HG03354 (cell line): ENCODE measurements at regions not wholly inside any gene's neighbourhood (a gene's known extent, or its start where the extent isn't known, plus 50 kb on each side); places are given as distances from the start of the nearest gene placed in this dataset.

ENCODE experiments used
- ATAC-seq: cut with Tn5 transposase; IDR thresholded peaks from one replicate; pipeline ENCODE4 v1.9.1; 2021; ENCODE audit warnings: mild to moderate bottlenecking; ENCODE audit not compliant: unreplicated experiment, poor library complexity, severe bottlenecking

DNA sequence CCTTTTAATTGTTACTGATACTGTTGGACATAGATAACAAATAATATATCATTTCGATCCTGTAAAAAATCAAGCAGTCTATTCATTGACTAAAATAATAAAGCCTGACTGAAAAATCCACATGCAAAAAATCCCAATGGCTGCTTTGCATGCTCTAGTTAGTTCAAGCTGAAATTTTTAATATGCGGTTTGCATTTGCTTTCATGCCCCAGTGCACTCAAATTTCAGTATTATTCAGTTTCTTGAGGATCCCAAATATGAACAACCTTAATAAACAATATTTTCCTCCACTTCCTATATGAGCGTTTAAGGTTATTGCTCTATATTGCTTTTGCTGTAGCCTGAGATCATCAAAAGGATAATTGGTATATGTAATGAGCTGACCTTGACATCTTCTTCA lies 75.1 kb upstream of the DPH5 start:
- ATAC-seq, result peak; percentile 43

DNA sequence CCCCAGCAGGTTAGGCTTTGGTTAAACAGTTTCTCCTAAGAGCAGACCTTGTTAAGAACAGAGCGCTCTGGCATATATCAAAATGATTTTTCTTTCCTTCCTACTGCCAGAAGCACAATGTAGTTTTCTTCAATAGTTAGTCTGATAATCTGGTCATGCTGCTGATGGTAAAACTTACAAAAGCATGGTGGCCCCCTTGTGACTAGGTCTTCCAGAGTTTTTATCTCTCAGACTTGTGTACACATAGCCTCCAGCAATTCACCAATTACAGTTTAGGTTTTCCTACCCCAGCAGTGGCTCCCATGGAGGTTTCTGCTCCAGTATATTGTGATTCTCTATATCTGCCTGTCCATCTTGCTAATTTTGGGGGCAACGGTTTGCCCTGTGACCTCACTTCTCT lies 73.3 kb upstream of the DPH5 start:
- ATAC-seq, result no peak

DNA sequence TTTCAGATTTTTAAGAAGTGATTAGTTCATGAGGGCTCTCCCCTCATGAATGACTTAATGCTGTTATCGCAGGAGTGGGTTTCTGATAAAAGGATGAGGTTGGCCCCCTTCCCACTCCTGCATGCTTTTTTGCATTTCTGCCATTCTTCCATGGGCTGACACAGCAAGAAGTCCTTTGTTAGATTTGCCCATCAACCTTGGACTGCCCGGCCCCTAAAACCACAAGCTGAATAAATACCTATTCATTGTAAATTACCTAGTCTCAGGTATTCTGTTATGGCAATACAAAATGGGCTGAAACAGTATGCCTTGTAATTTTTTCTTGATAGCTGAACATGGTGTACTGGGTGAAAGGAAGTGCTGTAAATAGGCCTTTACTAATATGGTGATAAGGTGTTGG lies 72.7 kb upstream of the DPH5 start:
- ATAC-seq, result no peak

DNA sequence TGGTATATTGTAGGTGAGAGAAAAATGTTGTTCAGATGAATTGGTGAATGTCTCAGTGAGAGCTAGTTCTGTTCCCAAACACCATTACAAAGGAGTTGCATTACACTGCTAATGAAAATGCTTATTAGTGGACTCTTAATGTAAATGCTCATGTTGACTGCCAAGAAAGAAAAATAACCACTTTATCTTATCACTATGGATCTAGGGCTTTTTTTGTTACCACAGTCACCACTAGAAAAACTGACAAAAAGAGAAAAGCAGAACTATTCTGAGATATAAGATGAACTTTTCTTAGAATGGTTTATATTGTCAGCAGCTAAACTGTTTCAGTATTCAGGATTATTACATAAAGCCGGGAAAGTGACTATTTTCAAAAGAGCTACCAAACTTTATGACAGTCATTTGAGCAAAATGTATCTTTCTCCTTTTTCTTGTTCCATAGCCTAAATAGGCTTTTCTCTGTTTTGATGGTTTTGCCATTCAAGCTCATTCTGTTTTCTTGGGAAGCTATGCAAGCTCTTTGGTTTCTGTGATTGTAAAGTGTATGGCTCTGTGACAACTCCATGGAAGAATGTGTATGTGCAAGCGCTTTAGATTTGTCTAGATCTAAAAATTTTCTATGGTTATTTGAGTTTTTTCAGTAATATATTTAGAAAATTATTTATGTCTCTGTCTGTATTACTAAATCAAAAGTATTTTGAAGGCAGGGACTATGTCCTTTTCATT lies 64.2 kb upstream of the DPH5 start:
- no peak for ATAC-seq

DNA sequence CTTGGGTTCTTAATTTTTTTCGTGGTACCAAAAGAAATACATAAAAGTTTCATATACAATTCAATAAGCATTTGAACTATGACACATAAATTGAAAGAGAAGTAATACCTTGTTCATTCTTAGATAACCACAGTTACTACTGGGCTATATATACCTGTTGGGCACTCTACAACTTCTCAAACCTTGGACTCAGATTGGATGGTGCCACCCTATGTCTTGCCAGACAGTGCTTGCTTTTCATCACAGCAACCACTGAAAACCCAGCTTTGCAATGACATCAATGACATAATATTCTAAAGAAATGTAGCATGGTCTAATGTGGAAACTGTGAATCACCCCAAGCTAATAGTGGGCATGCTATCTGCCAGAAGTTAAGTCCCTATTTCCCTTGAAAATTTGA lies 62.8 kb upstream of the DPH5 start:
- no peak for ATAC-seq

DNA sequence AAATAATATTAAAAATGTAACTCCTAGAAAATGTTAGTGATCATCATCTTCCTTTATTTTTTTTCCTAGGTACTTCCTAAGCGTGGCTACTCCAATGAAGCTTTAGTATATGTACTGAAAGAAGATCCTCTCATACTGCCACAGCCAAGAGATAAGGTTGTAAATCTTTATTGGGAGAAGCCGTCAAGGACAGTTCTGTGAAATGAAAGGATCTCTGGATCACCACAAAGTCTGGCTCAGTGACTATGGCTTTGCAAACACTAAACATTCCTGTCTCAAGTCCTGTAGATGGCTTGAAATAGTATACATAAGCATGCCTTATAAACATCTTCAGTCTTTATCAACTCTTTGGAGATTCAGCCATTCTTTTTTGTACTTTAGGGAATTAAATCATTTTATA lies 61.2 kb upstream of the DPH5 start:
- no peak for ATAC-seq

DNA sequence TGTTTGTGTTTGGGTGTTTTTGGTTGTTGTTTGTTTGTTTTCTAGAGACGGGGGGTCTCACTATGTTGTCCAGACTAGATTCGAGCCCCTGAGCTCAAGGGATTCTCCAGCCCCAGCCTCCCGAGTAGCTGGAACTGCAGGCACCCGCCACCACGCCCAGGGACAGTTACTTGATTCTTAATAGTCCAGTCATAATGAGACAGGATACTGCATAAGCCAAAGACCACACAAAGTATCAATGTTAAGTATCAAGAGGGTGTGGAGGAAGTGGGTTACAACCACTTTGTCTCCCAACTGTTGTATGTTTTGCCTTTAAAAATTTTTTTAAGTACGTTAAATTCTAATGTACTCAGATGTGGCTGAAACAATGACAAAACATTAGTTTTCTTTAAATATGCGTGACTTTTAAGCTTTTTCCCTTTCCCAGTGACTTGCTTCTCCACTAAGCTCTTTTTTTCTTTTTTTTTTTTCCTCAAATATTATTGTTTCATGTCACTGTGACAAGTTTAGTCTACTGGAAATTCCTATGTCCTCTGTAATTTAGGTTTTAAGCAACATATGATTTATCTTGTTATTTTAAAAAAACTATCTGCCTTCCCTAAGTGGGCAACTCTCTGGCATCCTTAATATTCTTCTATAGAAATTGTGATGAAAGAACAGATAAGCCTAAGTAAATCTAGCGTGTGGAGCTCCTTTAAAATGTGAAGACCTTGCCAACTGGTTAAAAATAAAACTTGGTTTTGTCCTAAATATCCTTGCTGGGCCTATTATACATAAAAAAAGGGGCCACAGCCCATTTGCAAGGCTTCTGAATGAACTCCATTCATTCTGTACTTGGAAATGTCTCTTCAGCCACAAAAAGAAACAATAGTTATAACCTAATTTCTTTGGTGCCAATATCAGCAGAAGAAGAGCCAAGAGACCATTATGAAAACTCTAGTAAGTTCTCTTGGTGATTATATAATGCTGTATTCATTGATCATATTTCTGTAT lies 56.2 kb upstream of the DPH5 start:
- peak; percentile 82 for ATAC-seq

DNA sequence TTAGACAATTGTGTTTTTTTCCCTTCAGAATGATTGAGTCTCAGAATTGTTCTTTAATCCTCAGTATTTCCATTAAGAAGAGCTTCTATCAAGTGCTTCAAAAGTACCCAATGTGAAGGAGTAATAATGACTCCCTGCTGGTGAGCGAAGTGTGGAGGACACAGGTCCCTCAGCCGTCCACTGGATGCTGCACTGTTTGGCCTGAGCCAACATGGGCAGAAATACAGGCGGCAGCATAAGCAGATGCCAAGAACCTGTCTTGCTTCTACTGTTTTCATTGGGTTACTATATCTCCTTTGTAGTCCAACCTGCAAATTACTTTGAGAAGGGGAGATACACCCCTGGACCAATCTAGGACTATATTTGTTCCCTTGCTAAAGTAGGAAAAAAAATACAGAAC lies 55.3 kb upstream of the DPH5 start:
- ATAC-seq, result no peak

DNA sequence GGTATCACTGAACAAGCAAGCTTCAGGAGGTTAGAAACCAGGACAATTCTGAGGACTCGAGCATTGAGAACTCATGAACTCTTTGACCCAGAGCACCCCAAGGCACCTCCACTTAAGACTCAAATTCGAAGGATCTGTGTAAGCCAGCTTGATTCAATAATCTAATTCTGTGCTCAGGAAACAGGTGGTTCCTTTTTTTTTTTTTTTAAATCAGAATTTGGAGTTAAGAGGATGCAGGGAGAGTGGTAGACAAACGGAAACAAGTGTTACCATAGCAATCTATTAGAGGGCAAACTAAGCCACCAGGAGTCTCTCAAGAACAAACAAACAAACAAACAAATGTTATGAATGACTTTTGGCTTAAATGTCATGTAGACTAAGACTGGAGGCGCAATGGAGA lies 53.8 kb upstream of the DPH5 start:
- ATAC-seq, result no peak

DNA sequence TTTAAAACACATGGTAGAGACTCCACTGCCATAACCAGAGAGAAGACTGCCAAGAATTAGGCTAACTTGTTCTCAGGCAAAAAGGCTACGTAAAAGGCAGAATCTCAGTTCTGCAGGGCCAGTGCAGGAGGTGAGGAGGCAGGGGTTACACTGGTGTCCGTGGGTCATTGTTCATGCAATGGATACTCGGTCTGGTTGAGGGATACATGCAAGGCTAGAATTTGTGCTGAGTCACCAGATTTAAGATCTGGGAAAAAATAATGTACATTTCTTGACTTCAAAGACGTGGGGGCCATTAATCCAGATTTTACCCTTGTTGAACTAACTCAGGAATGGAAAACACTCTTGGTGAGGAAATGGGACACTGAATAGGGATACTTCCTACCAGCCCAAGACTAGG lies 52.3 kb upstream of the DPH5 start:
- ATAC-seq, result no peak

DNA sequence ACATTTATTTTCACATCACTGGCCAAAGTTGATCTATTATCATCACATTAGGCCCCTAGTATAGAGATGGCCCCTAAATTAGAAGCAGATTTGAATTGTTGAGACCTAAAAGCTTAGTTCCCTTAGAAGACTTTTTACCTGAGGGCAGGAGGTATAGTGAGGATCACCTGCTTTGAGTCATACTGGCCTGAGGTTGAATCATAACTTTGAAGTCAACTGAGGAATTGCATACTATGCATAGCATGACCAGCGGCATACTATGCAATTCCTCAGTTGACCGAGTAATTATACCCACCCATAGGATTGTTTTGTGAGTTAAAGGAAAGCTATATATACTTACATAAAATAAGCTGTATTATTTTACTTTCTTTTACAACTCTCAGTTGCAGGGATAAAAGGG lies 50.3 kb upstream of the DPH5 start:
- ATAC-seq, result no peak
